Hepatocyte (in vitro differentiated cells): ENCODE measurements at regions not wholly inside any gene's neighbourhood (a gene's known extent, or its start where the extent isn't known, plus 50 kb on each side); places are given as distances from the start of the nearest gene placed in this dataset.

Experiments used
- DNase-seq: peaks from one replicate; pipeline ENCODE4 v3.0.0-alpha.2; 2016; ENCODE audit warnings: low spot score
- H2AFZ ChIP-seq: fragments of 200-600 bp; sonication (generic); 2 replicates; pipeline ENCODE4 v1.6.0; 2016; ENCODE audit warnings: antibody characterized with exemption, mild to moderate bottlenecking
- H3K27ac ChIP-seq: fragments of 200-600 bp; sonication (generic); 2 replicates; pipeline ENCODE4 v1.5.1; 2016; ENCODE audit warnings: mild to moderate bottlenecking
- H3K27me3 ChIP-seq: fragments of 200-600 bp; sonication (generic); 2 replicates; pipeline ENCODE4 v1.6.1; 2016
- H3K36me3 ChIP-seq: fragments of 200-600 bp; sonication (generic); replicated peaks from 2 replicates; pipeline ENCODE4 v1.5.1; 2016; ENCODE audit warnings: low read depth; ENCODE audit not compliant: insufficient read depth
- H3K4me1 ChIP-seq: fragments of 200-600 bp; sonication (generic); 2 replicates; pipeline ENCODE4 v1.5.1; 2016; ENCODE audit warnings: mild to moderate bottlenecking, moderate library complexity; ENCODE audit not compliant: insufficient read depth
- H3K4me2 ChIP-seq: fragments of 200-600 bp; sonication (generic); 2 replicates; pipeline ENCODE4 v1.6.0; 2016
- H3K4me3 ChIP-seq: fragments of 200-600 bp; sonication (generic); 2 replicates; pipeline ENCODE4 v1.5.1; 2016; ENCODE audit warnings: mild to moderate bottlenecking
- H3K79me2 ChIP-seq: fragments of 200-600 bp; sonication (generic); 2 replicates; pipeline ENCODE4 v1.6.0; 2017; ENCODE audit warnings: mild to moderate bottlenecking
- H3K9me2 ChIP-seq: fragments of 200-600 bp; sonication (generic); replicated peaks from 2 replicates; pipeline ENCODE4 v1.6.0; 2017; ENCODE audit warnings: mild to moderate bottlenecking; ENCODE audit not compliant: insufficient read depth
- H3K9me3 ChIP-seq: fragments of 200-600 bp; sonication (generic); 2 replicates; pipeline ENCODE4 v1.5.1; 2016; ENCODE audit warnings: low read depth, mild to moderate bottlenecking
- H4K20me1 ChIP-seq: fragments of 200-600 bp; sonication (generic); 2 replicates; pipeline ENCODE4 v1.6.0; 2016; ENCODE audit warnings: mild to moderate bottlenecking; ENCODE audit not compliant: insufficient read depth, poor library complexity, severe bottlenecking
- CTCF ChIP-seq: fragments of 200-600 bp; sonication (generic); IDR thresholded peaks from 2 replicates; pipeline ENCODE4 v1.5.1; 2016; ENCODE audit warnings: antibody characterized with exemption, mild to moderate bottlenecking; ENCODE audit not compliant: poor library complexity
- EZH2 ChIP-seq: fragments of 200-600 bp; sonication (generic); IDR thresholded peaks from 2 replicates; pipeline ENCODE4 v1.6.1; 2016; ENCODE audit warnings: antibody characterized with exemption, mild to moderate bottlenecking, borderline replicate concordance
- EZH2phosphoT487 ChIP-seq: fragments of 200-600 bp; sonication (generic); IDR thresholded peaks from one replicate; pipeline ENCODE4 v1.6.1; 2018; ENCODE audit warnings: antibody characterized with exemption, mild to moderate bottlenecking, low read depth, moderate library complexity; ENCODE audit not compliant: unreplicated experiment, severe bottlenecking
- WGBS: methylation state at CpG from one replicate; pipeline ENCODE4 v1.1.6; 2016; ENCODE audit warnings: low lambda C conversion rate; ENCODE audit errors: missing lambda C conversion rate; 5-methylcytosine and 5-hydroxymethylcytosine counted together

GRCh38 chr1:218880484-218881060 is 293.1 kb upstream of the LYPLAL1 start:
- Histone ChIP-seq H3K27me3 (no peaks in the 10 kb centered on the region), H3K27ac (no peak overlapping the region), H3K4me2 (no peak overlapping the region), H3K9me3 (no peaks in the 10 kb centered on the region), H3K9me2 (no peaks in the 10 kb centered on the region), H2AFZ (no peak overlapping the region), H3K4me3 (no peak overlapping the region), H3K4me1 (no peaks in the 10 kb centered on the region), H3K36me3 (no peaks in the 10 kb centered on the region), H4K20me1 (no peaks in the 10 kb centered on the region), H3K79me2 (no peaks in the 10 kb centered on the region)
- 59% methylated on average over 5 of the region's 5 CpGs for WGBS
- DNase-seq = peak; percentile 7
- TF ChIP-seq CTCF = no peak
- TF ChIP-seq EZH2phosphoT487 = no peak
- no peak for TF ChIP-seq EZH2

- Histone ChIP-seq H3K9me2 (no peaks in the 10 kb centered on the region), H3K4me2 (no peak overlapping the region), H3K9me3 (no peaks in the 10 kb centered on the region), H3K27me3 (no peaks in the 10 kb centered on the region), H3K4me1 (peaks cover 4% of the 10 kb centered on the region), H3K36me3 (no peaks in the 10 kb centered on the region), H3K79me2 (no peaks in the 10 kb centered on the region), H3K27ac (no peak overlapping the region), H2AFZ (no peak overlapping the region), H3K4me3 (no peak overlapping the region), H4K20me1 (no peaks in the 10 kb centered on the region)
- 95% methylated on average over 6 of the region's 6 CpGs for WGBS
- TF ChIP-seq EZH2 (no peak), CTCF (no peak), EZH2phosphoT487 (no peak)
- DNase-seq = no peak
These were observed 291.2 kb upstream of the LYPLAL1 start for GRCh38 chr1:218882454-218882853.

- TF ChIP-seq EZH2phosphoT487 (no peak), EZH2 (no peak), CTCF (no peak)
- Histone ChIP-seq H4K20me1 (no peaks in the 10 kb centered on the region), H3K36me3 (no peaks in the 10 kb centered on the region), H3K9me3 (no peaks in the 10 kb centered on the region), H3K27ac (peak overlapping the region; percentile 38), H3K4me3 (no peak overlapping the region), H3K27me3 (no peaks in the 10 kb centered on the region), H3K4me1 (peaks cover 4% of the 10 kb centered on the region), H3K79me2 (no peaks in the 10 kb centered on the region), H3K9me2 (no peaks in the 10 kb centered on the region), H3K4me2 (no peak overlapping the region), H2AFZ (no peak overlapping the region)
- 77% methylated on average over 6 of the region's 6 CpGs for WGBS
- peak; percentile 42 for DNase-seq
These were observed 287.4 kb upstream of the LYPLAL1 start for GRCh38 chr1:218886101-218886871.
